Umbilical cord (tissue), 1 donor: ENCODE measurements at regions not wholly inside any gene's neighbourhood (a gene's known extent, or its start where the extent isn't known, plus 50 kb on each side); places are given as distances from the start of the nearest gene placed in this dataset.
"Not testable (repeated sequence)": the region's sequence is repeated elsewhere in the genome, so short reads cannot be mapped to it uniquely, and the experiment has no call there.

Experiments
- DNase-seq: peaks from one replicate; pipeline ENCODE4 v3.0.0-alpha.2; 2015; ENCODE audit warnings: low spot score

DNA sequence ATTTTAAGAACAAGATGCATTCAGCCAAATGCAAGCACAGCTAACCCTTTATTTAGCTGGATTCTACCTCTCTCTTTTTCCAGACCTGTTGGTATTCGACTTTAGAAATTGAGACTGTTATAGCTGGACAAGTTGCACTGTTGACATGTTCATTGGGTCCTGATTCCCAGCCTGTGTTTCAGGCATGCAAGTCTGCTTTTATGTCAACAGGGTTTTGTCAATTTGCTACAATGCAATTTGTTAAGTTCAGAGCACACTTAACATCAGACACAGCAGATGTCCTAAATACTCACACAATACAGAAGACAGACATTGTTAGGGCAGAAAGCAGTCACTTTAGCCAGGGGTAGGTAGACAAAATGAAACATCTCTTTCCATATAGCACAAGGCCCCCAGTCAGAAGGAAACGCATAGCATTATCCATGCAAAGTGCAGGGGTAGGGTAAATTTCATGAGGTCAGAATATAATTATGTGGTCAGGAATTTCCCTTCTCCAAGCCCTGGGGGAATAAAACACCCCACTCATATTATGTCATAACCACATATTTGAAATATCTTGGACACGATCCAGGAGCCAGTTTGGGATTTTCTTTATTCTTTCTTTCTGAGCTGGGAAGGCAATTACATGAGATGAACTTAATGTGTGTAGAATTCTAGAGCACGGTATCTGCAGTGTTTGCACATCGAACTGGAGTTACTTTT is 504.1 kb downstream of the NTRK3 start:
- peak; percentile 63 for DNase-seq

DNA sequence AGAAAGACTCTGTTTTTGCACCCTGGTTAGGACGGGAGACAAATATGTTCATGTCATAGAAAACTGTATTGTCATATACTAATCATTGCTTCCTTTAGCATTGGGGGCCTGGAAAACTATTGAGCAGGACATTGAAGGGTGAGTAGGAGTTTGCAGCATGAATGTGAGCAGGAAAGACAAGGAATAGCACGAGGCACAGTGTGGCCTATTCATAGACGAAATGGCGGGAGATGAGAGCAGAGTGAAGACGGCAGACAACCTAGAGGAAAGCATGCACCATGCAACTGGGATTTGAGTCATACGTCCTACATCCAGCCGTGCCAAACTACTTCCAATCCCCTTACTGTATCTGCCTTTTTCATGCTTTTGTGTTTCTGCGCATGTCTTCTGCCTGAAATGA is 508.1 kb downstream of the NTRK3 start:
- DNase-seq = no peak

DNA sequence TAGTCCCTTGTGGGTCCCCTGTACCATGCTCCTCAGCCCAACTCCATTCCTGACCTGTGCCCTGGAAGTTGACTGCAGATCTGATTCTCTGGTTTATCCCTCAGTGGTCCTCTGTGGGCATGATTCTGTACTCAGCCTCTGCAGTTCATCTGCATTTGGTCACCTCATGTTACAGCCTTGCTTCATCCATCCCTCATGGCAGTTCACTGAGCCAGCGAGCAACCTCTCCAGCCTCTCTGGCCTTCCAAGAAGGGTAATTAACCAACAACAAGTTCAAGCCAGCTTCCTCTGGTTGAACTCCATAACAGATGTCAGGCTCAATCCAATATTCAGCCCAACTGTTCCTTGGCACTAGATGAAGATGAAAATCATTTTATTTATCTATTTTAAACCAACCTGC is 509.5 kb downstream of the NTRK3 start:
- no peak for DNase-seq

DNA sequence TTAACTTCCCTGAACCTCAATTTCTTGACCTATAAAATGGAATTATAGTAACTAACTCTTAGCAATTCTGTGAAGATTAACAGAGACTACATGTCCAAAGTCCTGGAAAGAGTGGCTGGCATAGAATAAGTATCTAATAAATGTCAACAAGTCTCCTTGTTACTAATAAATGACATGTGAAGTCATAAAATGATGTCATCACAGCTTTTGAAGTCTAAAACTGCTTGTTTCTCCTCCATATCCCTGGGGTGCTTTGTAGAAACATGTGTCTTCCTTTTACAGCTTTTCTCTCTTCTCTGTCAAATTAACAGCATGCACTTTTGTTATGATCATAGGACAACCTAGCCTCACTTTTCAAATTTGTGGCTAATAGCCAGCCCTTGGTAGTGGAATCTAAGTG is 510.2 kb downstream of the NTRK3 start:
- peak; percentile 40 for DNase-seq

DNA sequence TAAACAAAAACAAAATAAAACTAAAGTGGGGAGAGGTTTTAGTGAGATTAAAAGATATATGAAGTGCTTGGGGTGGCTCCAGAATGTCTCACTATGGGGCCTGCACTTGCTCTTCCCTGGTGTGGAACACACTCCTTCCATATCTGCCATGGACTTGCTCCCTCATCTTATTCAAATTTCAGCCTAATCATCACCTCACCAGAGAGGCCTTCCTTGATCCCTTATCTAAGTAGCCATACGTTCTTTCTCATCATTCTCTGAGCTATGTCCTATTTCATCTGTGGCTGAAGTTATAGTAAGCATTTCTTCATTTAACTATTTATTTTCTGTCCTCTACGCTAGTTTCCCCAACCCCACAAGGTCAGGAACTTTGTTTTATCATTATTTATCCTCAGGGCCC is 511.7 kb downstream of the NTRK3 start:
- no peak for DNase-seq

DNA sequence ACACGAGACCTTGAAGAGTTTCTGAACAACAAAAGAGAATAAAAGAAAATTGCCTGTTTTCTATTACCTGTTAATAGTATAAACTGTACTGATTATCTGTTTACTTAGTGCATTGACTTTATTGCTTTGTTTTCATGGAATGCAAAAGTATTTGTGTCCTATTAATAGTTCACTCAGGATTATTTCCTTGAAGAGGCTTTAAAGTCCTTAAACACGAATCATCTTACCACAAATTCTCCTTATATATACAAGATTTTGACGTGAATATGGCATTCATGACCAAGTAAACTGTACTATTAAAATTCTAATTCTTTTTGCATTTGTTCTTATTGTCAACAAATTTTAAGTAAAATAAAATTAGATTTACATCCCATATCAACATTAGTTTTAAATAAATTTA is 513.0 kb downstream of the NTRK3 start:
- DNase-seq = no peak

DNA sequence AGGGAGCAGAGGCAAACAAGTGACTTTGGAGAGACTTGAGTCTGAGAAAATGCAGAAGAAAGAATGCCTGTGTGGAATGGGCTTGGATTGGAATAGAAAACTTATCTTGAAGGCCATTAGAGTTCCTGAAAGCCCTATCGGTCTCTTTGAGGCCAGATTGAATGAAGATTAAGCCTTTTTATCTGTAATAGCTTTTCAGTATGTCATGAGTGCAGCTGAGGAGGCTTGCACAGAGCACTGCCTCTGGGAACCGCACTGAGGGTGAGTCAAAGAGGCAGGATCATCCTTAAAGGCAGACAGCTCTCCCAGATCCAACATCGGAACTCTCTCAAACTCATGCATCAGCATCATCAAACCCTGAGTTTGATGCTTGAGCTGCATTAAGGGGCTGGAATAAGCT is 515.2 kb downstream of the NTRK3 start:
- DNase-seq = peak; percentile 71

DNA sequence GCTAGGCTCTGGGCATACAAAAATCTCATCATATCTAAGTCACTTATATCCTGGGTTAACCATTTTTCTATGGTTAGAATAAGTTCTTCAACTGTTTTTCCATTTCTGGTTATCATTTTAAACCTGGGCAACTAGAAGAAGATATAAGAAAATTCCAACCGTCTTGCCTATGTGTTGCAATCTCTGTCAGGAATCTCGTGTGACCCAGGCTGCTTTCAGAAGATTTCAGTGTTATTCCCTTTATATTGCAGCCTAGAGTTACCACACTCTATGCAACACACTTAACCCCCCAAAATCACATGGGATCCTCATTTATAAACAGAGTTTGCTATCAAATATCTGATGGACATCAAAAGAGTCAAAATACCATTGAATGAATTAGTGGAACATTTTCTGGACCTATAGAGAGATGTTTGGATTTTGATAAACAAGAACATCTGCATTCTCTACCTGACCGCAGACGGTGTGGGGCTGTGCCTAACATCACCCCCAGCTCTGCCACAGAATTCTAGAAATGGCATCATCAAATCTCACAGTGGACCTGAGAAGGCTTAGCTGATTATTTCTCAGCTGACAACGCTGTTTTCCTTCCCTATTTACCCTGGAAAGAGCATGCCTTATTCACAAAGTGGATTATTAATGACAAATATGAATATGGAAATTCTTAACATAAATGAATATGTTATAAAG is 515.7 kb downstream of the NTRK3 start:
- no peak for DNase-seq

DNA sequence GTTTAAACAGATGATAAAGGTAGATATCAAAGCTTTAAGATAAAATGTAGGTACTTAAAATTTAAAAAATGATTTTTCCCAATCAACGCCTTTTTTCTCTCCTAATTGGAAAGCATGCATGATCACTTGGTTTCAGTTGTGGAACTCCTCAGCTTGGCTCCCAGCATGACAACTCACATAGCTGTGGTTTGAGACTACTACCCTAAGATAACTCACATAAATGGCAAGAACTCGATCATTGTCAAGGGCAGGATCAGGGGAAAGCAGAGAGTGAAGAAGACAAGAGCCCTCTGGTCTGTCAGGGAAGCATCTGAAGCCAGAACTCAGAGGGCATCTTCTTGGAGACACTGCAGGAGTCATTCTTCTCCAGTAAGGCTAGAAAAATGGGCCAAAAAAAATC is 516.7 kb downstream of the NTRK3 start:
- no peak for DNase-seq

DNA sequence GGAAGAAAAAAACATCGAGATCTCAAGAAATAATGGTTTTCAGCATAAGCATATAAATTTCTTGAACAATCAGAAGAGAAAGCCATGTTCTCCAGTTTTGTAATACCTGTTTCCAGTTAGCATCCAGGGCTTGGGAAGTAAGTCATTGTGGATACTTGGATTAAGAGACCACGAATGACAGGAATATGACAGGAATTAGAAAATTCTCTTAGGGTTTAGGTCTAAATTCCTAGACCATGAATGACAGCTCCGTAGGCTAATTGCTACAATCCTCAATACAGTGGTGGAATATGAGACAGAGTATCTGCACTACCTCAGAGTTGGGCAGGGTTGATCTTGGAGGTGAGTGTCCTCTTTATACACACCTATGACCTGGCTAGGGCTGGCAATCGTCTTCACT is 517.5 kb downstream of the NTRK3 start:
- no peak for DNase-seq

DNA sequence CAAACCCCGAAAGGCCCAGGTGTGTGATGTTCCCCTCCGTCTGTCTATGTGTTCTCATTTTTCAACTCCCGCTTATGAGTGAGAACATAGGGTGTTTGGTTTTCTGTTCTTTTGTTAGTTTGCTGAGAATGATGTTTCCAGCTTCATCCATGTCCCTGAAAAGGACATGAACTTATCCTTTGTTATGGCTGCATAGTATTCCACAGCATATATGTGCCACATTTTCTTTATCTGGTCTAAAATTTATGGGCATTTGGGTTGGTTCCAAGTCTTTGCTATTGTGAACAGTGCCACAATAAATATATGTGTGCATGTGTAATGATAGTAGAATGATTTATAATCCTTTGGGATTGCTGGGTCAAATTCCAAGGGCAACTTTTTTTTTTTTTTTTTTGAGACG is 519.1 kb downstream of the NTRK3 start:
- not testable (repeated sequence) for DNase-seq

DNA sequence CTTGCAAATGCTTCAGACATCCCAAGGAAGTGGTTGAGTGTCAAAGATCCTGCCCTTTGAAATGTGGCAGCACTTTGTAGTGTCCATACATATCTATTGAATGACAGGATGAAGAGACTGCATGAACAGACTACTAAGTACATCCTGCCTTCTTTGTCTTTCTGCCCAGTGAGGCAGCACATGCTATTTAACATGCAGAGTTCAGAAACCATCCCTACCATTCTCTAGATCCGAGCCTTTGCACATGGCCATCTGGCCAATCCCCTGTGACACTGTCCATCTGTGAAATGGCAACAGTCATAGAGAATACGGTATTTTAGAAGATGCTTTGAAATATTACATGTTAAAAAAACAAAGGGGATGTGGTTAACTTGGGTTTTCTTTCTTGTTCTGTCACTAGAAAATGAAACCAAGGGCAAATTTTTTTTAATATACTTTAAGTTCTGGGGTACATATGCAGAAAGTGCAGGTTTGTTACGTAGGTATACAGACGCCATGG is 519.6 kb downstream of the NTRK3 start:
- no peak for DNase-seq

DNA sequence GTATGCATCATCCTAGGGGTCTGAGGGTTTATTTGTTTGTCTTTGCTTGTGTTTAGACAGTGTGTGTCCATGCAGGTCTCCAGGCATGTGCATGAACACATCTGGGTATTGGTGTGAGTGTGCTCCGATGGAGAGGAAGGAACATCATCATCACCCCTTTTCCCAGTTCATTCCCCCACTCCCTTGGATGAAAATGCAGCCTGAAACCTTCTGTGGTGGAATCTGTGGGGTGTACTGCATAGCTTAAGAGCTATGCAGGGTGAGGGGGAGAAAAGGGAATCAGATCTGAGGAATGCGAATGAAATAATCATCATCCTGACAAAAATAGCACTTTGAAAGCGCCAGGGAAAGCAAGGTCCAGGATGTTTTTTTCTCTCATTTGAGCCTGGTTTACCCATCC is 520.1 kb downstream of the NTRK3 start:
- no peak for DNase-seq

DNA sequence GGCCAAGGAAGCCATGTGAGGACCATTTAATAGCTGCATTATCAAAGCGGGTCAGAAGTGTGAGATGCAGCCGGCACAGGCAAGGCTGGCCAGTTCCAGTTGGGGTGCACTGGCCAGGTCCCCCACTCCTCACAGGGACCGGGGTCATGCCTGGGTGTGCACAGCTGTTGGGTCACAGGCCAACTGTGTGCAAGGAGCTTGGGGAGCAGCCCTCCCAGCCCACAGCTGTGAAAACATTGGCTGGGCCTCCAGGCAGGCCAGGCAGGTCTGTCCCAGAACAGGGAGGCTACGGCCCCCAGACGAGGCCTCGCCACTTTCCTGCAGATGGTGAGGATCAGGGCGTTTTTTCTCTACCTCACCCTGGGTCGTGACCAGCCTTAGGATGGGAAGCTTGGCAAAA is 521.0 kb downstream of the NTRK3 start:
- DNase-seq = no peak

DNA sequence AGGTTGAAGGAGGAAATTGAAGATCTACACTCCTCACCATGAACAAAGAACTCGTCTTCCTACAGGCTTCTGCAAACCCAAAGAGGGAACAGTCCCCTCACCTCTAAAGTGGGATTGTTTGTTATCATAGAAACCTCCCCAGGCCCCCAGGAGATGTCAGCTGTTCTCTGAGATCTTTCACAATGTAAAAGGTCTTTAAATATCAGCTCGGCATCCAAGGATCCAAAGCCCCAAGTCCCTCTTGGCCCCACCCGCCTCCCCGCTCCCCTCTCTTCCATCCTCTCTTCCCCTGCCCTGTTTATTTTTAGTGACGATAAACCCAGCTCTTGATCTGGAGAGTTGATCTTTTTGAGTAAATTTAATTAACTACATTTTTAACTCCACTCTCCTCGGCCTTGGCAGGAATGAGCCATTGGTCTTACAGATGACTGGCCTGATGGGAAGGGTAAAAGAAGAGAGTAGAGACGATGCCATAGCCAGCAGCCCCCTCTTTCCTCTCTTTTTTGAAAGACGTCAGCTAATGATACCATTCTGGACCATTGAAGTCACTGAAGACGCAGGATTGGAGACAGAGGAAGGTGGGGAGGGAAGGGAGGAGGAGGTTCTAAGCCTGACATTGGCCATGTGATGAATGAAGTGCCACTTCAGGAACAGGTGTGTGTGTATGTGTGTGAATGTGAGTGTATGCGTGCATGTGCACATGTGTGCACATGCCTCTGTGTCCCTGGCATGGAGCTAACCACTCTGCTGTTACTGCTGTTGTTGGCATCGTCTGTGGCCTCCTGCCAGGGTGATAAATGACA is 521.8 kb downstream of the NTRK3 start:
- DNase-seq = no peak

DNA sequence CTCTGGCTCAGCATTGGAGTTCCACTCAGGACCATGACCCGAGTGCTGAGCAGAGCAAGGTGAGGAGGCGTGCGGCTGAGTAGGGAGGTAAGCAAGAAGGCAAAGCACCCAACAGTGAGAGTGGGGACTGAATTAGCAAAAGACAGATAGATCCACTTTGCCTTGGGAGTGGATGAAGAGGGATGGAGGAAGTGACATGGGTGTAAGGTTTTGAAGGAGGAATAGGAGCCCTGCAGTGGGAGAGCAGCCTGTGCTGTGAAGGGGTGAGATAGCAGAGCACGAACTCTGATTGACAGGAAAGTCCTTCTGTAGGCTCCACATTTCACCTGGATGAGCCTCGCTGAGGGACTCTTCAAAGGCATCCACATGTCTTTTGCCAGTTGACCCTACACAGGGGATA is 522.6 kb downstream of the NTRK3 start:
- DNase-seq = no peak

DNA sequence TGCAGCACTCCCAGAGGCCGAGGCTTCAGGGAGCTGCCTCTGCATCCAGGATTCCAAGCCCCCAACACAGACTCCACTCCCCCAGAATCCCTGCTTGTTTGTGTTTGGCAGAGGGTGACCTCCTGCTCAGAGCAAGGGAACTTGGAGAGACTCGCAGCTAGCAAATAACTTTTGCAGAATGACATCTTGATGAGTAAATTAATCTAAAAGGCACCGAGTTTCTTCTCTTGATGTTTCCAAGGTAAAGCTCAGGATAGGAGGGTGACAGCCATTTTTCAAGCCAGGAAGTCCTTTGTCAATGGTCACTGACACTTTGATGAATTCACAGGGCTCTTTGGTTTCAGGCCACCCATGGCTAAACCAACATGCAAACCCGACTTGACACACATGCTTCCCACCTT is 523.0 kb downstream of the NTRK3 start:
- no peak for DNase-seq

DNA sequence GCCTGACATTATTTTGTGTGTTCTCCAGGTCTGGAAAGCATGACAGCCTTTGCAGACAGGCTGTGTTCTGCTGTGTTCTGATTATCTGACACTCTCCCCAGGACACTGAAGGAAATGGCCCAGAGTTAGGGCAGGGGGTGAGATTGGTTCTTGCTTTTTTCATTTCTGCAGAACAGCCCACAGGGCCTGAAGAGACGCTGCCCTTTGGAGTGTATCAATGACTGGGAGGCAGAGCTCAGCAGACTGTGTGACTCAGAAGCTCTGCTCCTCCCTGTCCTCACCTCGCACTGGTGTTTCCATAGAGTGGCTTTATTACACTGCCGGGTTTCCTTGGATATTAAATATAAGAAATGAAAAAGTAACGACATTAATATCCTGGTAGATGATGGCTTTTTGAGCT is 523.6 kb downstream of the NTRK3 start:
- peak; percentile 48 for DNase-seq

DNA sequence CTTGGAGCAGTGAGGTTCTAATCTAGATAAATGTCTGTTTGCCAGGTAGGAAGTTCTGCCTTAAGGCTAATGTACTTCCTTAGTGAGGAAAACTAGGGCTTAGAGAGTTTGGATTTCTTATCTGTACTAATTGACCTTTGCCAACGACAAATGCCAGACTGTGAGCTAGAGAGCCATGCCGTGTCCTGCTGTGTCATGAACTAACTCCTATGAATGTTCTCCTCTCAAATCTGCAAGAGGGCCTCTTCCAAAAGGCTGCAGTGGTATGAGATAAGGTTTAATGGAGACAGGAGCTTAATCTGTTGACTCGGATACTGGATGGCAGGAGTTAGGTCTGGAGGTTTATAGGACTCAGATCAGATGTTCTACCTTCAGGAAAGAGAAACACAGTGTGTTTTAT is 524.9 kb downstream of the NTRK3 start:
- peak; percentile 30 for DNase-seq

DNA sequence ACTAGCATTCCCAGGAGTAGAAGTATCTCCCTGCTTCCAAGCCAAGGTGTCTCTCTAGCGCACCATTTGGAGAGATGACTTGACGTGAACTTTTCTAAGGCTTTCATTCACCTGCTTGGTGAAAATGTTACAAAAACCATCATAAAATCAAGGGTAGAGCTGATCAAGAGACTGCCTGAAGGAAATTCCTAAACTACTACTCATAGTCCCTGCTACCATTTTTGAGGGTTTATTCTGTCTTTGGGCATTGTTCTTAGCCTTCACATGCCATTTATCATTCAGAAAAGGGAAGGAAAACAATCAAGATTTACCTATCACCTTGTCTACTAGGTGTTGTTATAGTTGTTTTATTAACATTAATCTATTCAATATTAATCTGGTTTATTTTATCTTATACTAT is 525.8 kb downstream of the NTRK3 start:
- DNase-seq = no peak

DNA sequence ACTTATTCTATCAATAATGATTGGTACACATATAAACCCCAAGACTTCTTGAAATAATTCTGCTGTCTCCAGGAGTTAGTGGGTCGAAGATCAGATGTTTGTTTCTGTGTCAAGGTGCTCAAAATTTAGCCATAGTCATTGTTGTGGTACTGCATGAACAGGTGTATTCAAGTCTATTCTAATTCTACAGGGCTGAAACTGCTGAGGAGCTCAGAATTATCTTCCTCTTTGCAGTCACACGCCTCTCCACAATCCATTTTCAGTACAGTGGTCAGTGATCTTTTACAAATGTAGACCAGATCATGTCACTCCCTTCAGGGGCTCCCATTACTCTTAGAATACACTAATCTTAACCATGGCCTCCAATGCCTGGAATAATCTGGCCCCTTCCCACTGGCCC is 527.5 kb downstream of the NTRK3 start:
- DNase-seq = no peak

DNA sequence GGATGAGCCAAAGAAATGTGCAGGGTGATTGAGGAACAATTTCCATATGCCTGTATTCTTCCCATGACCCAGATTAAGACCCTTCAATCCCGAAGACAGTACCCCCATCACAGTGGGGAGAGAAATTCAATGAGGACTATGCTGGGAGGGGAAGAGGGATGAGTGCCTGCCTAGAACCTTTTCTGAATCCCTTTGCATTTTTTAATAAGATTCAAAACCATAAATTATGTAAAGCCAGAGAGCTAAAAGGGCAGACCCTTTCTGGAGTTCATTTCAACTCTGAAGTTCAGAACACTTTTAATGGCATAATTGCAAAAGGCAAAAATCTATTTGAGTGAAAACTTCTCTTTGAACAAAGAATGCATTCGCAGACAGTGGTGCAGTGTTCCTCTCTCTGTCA is 529.5 kb downstream of the NTRK3 start:
- DNase-seq = no peak

DNA sequence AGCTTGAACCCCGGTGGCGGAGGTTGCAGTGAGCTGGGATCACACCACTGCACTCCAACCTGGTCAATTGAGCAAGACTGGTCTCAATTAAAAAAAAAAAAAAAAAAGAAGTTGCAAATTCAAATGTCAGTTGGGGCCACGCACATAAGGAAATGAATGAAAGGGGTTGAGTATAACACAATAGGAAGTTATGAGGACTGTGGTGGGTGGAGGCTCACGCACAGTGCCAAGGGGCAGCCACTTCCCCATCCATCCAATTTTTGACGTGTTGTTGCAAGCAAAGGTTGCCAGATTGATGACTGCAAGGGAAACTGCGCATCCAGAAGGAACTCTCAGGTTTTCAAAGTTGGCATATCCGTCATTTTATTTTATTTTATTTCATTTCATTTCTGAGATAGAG is 532.2 kb downstream of the NTRK3 start:
- DNase-seq = no peak
